ENCODE measurements at regions not wholly inside any gene's neighbourhood (a gene's known extent, or its start where the extent isn't known, plus 50 kb on each side); places are given as distances from the start of the nearest gene placed in this dataset.

- DNase-seq (ENCODE audit: low spot score), result no peak
These were observed 407.9 kb downstream of the PLA2G4A start for GRCh38 chr1:187236676-187237075.

DNA sequence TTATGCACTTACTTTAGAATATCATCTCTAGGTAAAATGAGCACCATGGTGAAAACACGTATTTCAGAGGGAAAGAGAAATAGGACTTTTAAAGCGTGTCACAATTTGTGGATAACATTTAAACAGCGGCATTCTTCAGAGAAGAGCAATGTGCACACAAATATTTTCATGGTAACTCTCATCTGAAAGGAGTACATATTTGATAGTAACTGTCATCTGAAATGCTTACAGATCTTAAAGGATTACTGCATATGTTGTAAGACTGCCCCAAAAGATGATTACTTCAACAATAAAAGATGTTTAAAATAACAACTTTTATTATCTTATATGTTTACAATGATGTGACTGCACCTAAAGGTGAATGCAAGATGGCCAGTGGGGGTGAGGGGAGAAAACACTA is 408.8 kb downstream of the PLA2G4A start:
- DNase-seq (ENCODE audit: low spot score), result no peak

GRCh38 chr1:187241971-187242370 is 413.2 kb downstream of the PLA2G4A start:
- DNase-seq (ENCODE audit: low spot score), result no peak

- no peak for DNase-seq (ENCODE audit: low spot score)
These were observed 415.9 kb downstream of the PLA2G4A start for GRCh38 chr1:187244623-187245022.

DNA sequence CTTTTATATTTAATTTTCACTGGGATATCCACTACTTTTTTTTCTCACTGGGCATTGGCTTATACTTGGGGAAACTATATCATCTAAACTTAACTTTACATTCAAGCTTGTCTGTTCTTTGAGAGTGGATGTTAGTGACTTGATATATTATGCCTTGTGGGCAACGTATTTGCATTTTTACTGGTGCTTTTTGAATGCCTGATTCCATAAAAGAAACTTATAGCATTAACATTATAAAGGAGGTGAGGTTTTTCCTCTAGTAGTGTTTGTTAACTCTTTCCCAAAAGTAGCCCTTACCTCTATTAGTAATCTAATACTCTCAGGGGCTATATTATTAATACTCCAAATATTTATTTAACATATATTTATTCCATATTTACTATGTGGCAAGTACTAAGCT is 416.5 kb downstream of the PLA2G4A start:
- DNase-seq (ENCODE audit: low spot score), result no peak

GRCh38 chr1:187249196-187249595 is 420.4 kb downstream of the PLA2G4A start:
- DNase-seq (ENCODE audit: low spot score), result no peak

DNA sequence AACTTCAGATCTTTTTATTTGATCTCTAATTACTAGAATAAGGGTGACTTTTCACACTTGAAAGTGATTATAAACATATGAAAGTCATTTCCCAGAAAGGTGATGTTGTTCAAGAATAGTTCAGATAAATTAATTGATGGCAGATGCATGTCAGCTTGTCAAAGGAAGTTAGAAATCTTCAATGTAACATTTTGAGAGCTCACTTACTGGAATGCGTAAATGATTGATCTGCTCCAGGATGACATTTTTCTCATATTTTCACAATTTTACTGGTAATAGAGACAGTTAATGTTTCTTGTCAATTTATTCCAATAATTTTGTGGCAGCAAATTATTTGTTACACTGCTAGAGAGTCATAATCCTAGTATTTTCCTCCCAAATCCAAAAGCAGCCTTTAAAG is 424.2 kb downstream of the PLA2G4A start:
- DNase-seq (ENCODE audit: low spot score), result no peak

GRCh38 chr1:187257476-187257875 is 428.7 kb downstream of the PLA2G4A start:
- DNase-seq (ENCODE audit: low spot score), result no peak

DNA sequence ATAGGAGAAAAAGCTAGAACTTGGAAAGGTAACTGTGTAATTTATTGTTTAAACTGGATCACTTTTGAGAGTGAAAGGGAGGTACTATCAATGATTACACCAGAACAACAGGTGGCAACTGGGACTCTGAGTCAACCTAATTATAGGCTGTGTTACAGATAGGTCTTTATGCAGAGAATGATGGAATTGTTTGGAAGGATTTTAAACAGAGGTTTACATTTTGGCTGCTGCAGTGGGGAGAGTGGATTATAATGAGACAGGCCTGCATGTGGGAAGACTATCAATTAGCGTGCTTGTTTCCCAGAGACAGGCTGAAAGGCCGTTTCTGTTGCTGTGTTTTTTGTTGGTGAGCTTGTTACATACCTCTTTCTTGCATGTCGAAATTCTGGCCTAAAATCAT is 432.9 kb downstream of the PLA2G4A start:
- DNase-seq (ENCODE audit: low spot score), result no peak

- no peak for DNase-seq (ENCODE audit: low spot score)
These were observed 434.0 kb downstream of the PLA2G4A start for GRCh38 chr1:187262731-187263130.

GRCh38 chr1:187264995-187265602 is 436.4 kb downstream of the PLA2G4A start:
- DNase-seq (ENCODE audit: low spot score), result no peak

DNA sequence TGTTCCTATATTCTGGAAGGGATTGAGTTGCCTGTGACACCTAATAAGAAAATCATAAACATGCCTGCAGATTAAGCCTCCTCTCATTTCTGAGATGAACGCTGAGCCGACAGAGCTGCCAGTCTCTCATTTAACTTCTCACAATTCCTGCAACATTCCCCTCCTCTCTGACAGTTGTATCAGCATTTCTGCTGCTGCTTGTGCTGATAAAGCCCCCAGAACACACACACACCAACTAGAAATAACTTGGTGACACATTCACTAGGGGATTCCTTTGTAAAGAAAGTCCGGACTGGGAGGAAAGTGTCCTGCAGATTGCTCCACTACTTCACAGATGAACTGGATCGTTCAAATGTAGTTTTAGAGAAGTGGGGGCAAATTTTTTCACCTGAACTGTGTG is 437.3 kb downstream of the PLA2G4A start:
- DNase-seq (ENCODE audit: low spot score), result no peak

DNA sequence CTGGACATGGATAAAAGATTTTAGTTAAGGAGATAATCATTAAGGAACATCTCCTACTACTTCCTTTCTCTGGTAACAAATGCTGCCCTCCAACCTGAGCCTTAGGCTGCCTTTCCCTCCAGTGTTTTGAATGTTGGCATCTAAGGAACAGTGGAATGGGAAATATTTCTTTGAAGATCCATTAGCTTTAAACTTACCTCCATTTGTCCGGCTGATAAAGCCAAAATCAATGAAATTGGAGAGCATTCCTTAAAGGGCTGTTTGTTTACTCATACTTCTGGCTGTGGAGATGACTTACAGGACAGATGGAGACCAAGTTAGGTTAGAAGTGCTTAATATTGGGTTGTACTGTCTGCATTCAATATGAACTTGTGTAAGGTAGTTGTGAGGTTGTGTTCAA is 439.1 kb downstream of the PLA2G4A start:
- DNase-seq (ENCODE audit: low spot score), result no peak

- DNase-seq (ENCODE audit: low spot score), result no peak
These were observed 441.5 kb downstream of the PLA2G4A start for GRCh38 chr1:187270256-187270655.

DNA sequence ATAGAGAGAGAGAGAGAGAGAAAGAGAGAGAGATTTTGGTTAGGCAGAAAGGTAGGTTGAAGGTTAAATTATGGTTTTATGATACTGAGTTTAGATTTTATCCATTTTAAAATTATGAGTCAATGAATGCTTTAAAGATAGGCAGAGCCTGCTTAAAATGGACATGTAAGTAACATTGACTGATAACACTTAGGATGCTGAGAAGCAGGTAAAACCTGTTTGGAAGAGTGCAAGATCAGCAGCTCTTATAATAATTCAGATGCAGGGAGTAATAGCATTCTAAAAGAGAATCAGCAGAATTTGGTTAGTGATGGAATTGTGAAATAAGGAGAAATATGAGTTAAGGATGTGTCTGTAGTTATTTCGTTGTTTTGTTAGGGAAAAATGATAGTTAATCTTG is 446.6 kb downstream of the PLA2G4A start:
- DNase-seq (ENCODE audit: low spot score), result no peak

GRCh38 chr1:187275985-187276575 is 447.3 kb downstream of the PLA2G4A start:
- DNase-seq (ENCODE audit: low spot score), result no peak

DNA sequence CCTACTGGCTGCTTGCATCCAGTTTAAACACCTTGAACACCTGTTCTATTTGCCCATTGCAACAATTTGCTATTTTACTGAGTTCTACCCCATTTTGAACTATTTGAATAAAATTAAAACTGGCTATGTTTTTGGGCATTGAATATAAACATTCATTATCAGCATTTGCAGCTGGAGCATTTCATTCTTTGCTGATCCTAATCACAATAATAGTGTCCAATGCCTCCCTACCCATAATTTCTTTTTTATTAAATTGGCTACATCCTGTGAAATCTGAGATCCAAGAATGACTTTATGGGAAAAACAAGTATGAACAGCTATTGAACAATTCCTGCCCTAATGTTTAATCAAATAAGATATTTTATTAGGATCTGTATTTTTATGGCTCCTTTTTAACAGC is 447.9 kb downstream of the PLA2G4A start:
- no peak for DNase-seq (ENCODE audit: low spot score)

GRCh38 chr1:187280031-187280430 is 451.3 kb downstream of the PLA2G4A start:
- no peak for DNase-seq (ENCODE audit: low spot score)

- no peak for DNase-seq (ENCODE audit: low spot score)
These were observed 452.3 kb downstream of the PLA2G4A start for GRCh38 chr1:187281085-187281484.

DNA sequence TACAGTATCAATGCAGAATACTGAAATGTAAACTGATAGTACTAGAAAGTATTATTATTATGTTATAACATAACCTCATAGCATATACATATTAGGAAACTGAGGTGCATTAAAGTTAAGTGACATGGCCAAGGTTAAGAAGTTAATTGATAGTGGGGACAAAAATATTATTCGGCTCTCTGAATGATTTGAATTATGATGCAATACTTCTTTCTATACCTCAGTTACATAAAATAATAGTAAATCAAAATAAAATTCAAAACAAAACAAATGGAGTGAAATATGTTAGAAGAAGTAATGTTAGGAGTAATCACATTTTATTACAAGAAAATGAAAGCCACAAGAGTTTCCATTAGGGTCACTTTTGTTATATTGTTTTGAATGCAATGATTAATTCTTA is 455.2 kb downstream of the PLA2G4A start:
- DNase-seq (ENCODE audit: low spot score), result no peak

- DNase-seq (ENCODE audit: low spot score), result no peak
These were observed 465.9 kb downstream of the PLA2G4A start for GRCh38 chr1:187294421-187295201.

- DNase-seq (ENCODE audit: low spot score), result no peak
These were observed 471.3 kb downstream of the PLA2G4A start for GRCh38 chr1:187300081-187300480.

- DNase-seq (ENCODE audit: low spot score), result no peak
These were observed 478.1 kb downstream of the PLA2G4A start for GRCh38 chr1:187306710-187307415.

Measured in CD4-positive, alpha-beta T cell treated with Interleukin-6 at 100 ng/mL for 8 hours (primary cell).